Stimulated activated naive CD8-positive, alpha-beta T cell treated with anti-CD3 and anti-CD28 coated beads, Interleukin-15, Interleukin-2, amounts not matched to agents 100 ng/mL and 50 ng/mL, for 24 hours (primary cell): ENCODE measurements at regions not wholly inside any gene's neighbourhood (a gene's known extent, or its start where the extent isn't known, plus 50 kb on each side); places are given as distances from the start of the nearest gene placed in this dataset.
"Not testable (repeated sequence)": the region's sequence is repeated elsewhere in the genome, so short reads cannot be mapped to it uniquely, and the experiment has no call there.

Source experiments
- H3K27ac Mint-ChIP-seq: one replicate; pipeline ENCODE4 v1.8.0; 2021; ENCODE audit warnings: mild to moderate bottlenecking, mixed read lengths
- H3K27me3 Mint-ChIP-seq: one replicate; pipeline ENCODE4 v1.8.0; 2021; ENCODE audit warnings: mixed read lengths
- H3K36me3 Mint-ChIP-seq: one replicate; pipeline ENCODE4 v1.8.0; 2021; ENCODE audit warnings: low read depth, mixed read lengths
- H3K4me1 Mint-ChIP-seq: one replicate; pipeline ENCODE4 v1.8.0; 2021; ENCODE audit warnings: low read depth, mixed read lengths
- H3K4me3 Mint-ChIP-seq: one replicate; pipeline ENCODE4 v1.8.0; 2021; ENCODE audit warnings: mild to moderate bottlenecking, mixed read lengths
- H3K9me3 Mint-ChIP-seq: one replicate; pipeline ENCODE4 v1.8.0; 2021; ENCODE audit warnings: mixed read lengths

DNA sequence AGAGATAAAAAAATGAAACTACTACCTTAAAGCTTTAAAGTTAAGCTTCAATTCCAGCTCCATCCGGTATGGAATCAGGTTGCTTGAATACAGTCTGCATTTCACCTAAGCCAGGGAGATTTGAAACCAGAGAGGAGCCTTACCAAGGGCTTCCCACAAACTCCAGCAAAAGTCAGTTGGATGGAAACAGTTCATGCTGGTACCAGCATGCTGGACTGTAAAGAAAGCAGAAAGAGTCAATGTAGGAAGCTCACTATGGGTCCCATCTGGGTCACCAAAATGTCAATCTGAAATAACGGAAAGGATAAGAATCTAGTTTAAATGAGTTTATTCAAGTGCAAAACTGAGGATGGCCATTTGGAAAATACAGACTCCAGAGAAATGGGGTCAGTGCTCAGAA lies 65.3 kb downstream of the CDO1 start:
- no peaks in the 10 kb centered on the region for H3K9me3 Mint-ChIP-seq
- no peak overlapping the region for H3K27ac Mint-ChIP-seq
- no peaks in the 10 kb centered on the region for H3K4me1 Mint-ChIP-seq
- no peaks in the 10 kb centered on the region for H3K36me3 Mint-ChIP-seq
- no peak overlapping the region for H3K4me3 Mint-ChIP-seq
- peaks cover 41% of the 10 kb centered on the region for H3K27me3 Mint-ChIP-seq

DNA sequence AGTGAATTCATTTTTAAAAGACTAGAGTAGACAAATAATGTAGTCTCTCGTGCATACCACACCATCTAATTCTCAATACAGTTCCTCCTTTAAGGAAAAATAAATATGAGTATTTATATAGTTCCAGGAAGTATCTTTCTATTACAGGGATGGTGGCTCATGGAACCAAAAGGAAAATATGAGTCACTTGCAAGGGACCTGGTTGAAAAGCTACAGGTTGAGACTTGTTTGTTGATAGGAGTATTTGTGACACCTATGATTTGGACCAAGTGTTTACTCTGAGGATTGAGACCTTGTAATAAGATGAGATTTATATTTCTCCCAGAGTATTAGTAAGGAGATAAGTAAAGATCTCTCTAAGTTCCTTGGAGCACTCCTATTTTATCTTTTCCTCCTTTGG lies 67.4 kb downstream of the CDO1 start:
- Mint-ChIP-seq H3K4me1 (no peaks in the 10 kb centered on the region), H3K27me3 (peaks cover 37% of the 10 kb centered on the region), H3K4me3 (no peak overlapping the region), H3K27ac (no peak overlapping the region), H3K36me3 (no peaks in the 10 kb centered on the region), H3K9me3 (peaks cover 7% of the 10 kb centered on the region)

DNA sequence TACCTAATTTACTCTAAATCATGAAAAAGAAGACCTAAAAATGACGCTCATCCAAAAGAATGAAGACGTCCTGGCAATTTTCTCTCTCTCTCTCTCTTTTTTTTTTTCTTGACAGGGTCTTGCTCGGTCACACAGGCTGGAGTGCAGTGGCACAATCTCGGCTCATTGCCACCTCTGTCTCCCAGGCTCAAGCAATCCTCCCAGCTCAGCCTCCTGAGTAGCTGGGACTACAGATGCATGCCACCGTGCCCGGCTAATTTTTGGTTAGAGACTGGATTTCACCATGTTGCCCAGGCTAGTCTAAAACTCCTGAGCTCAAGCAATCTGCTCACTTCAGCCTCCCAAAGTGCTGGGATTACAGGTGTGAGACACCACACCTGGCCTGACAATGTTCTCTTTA lies 77.2 kb downstream of the CDO1 start:
- H3K27ac Mint-ChIP-seq, H3K36me3 Mint-ChIP-seq, H3K4me3 Mint-ChIP-seq: not testable (repeated sequence)
- peaks cover 33% of the 10 kb centered on the region for H3K4me1 Mint-ChIP-seq
- peaks cover 46% of the 10 kb centered on the region for H3K27me3 Mint-ChIP-seq
- H3K9me3 Mint-ChIP-seq = peaks cover 21% of the 10 kb centered on the region

DNA sequence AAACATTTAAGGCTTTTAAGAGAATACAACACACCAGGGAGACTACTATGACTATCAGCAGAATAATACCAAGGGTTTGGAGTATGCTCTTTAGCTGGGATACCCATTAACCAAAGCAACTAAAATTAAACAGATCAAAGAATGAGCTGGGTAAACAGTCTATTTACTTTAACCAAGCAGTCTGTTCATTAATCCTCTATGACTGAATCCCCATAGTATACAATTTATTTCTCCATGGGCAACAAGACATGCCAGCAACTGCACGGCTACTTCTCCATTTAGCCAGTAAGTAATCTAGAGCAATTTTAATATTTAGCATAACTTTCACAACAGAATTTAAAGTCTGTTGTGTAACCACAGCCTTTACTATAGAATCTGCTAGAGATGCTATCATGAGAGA lies 77.6 kb downstream of the CDO1 start:
- peaks cover 17% of the 10 kb centered on the region for H3K9me3 Mint-ChIP-seq
- peaks cover 33% of the 10 kb centered on the region for H3K4me1 Mint-ChIP-seq
- no peaks in the 10 kb centered on the region for H3K36me3 Mint-ChIP-seq
- peaks cover 48% of the 10 kb centered on the region for H3K27me3 Mint-ChIP-seq
- no peak overlapping the region for H3K4me3 Mint-ChIP-seq
- H3K27ac Mint-ChIP-seq = no peak overlapping the region

DNA sequence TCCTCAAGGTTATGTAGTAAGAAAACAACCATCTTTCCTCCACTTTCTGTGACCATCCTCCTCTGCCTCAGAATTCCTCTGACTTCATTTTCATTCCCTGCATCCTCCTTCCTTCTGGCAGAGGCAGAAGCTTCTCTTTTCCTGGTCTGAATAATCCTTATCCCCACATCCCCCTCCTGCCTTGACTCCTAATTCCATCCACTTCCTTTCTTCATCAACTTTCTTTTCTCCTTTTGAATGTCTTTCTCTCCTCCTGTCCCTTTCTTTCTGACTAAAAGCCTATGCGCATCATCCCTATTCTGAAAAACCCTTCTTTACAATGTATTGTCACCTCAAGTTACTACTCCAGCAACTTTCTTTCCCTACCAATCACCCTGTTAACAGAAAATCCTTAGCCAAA lies 79.0 kb downstream of the CDO1 start:
- Mint-ChIP-seq H3K9me3 (peaks cover 7% of the 10 kb centered on the region), H3K36me3 (no peaks in the 10 kb centered on the region), H3K4me1 (peaks cover 38% of the 10 kb centered on the region), H3K27ac (peak overlapping the region; percentile 70), H3K4me3 (no peak overlapping the region), H3K27me3 (peaks cover 61% of the 10 kb centered on the region)

DNA sequence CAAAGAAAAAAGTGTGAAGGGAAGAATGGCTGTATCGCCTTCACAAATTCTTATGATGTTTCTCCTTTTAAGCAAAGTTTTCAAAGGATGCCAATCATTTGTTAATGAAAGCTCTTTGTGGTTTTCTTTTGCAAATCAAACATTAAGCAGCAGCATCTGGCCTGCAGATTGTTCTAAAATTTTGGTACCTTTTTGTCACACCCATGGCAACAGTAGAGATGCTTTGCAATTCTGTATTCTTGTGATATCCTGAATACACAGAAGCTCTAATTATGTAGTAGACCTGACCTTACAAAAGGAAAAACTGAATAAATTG lies 79.8 kb downstream of the CDO1 start:
- no peak overlapping the region for H3K4me3 Mint-ChIP-seq
- no peaks in the 10 kb centered on the region for H3K36me3 Mint-ChIP-seq
- H3K9me3 Mint-ChIP-seq = peaks cover 7% of the 10 kb centered on the region
- peaks cover 54% of the 10 kb centered on the region for H3K27me3 Mint-ChIP-seq
- H3K27ac Mint-ChIP-seq = peak overlapping the region; percentile 33
- peaks cover 38% of the 10 kb centered on the region for H3K4me1 Mint-ChIP-seq

DNA sequence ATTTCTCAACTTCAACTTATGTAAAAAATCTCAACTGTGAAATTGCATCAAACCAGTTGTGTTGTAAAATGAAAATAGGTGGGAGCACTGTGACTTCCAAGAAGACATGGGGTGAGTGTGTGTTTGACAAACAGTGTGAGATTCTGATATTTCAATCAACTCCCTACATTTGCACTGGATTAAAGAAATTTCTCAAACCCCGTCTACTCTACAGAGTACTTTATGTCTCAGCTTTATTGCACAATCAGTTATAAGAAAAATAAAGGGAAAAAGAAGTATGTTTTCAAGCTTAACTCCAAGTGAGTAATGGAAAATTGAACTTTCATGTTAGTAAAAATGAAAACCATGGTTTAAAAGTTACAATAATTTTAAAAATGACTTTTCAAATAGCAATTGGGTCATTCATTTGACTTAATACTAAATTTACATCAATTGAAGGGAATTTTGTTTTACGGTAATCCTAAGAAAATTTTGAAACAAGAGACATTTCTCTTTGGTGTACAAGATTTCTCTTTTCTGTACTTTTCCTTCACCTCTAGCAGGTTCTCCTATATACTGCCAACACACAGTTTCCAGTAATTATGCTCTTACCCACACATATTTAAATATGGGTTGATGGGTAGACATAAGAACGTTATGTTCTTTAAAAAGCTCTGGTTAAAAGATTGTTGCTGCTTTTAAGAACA lies 80.3 kb downstream of the CDO1 start:
- Mint-ChIP-seq H3K36me3 (no peaks in the 10 kb centered on the region), H3K27me3 (peaks cover 49% of the 10 kb centered on the region), H3K9me3 (peaks cover 7% of the 10 kb centered on the region), H3K4me1 (peaks cover 38% of the 10 kb centered on the region), H3K4me3 (no peak overlapping the region), H3K27ac (peak overlapping the region; percentile 33)

DNA sequence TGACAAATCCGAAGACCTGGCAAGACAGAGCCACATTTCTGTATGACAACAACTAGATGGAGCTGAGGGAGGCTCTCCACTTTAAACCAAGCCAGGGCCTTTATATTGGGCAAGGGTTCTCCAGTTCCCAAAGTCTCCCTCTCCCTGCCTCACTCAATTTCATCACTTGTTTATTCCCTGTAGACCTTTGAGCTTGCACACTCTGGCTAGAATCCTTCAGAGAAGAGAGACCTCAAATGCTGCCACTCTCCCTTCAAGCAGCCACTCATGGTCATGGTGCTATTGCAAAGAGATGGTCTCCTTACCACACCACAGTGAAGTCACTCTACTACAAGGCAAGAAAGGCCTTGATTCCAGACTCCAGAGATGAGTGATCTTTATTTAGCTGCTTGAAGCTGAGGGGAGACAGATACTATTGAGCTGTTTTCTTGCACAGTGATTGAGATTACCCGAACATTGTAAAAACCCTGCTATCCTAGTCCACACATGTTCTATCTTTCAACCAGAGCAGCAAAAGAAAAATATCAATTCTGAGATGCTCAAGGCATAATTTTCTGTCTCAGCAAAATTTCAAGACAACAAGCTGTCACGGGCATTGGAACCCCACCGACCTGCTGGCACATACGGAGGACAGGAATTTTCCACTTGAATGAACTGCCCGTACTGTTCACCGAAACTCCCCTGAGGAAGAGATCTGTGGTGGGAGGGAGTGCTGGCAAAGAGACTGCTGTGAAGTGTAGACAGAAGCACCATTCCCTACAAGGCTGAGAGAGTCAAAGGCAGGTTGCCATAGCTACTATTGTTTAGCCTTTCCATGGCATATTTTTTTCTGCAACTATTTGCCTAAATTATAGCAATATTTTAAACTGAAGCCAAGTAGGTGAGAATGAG lies 81.1 kb downstream of the CDO1 start:
- peaks cover 6% of the 10 kb centered on the region for H3K9me3 Mint-ChIP-seq
- H3K36me3 Mint-ChIP-seq = no peaks in the 10 kb centered on the region
- peaks cover 38% of the 10 kb centered on the region for H3K4me1 Mint-ChIP-seq
- H3K27ac Mint-ChIP-seq = no peak overlapping the region
- H3K27me3 Mint-ChIP-seq = peaks cover 45% of the 10 kb centered on the region
- no peak overlapping the region for H3K4me3 Mint-ChIP-seq

DNA sequence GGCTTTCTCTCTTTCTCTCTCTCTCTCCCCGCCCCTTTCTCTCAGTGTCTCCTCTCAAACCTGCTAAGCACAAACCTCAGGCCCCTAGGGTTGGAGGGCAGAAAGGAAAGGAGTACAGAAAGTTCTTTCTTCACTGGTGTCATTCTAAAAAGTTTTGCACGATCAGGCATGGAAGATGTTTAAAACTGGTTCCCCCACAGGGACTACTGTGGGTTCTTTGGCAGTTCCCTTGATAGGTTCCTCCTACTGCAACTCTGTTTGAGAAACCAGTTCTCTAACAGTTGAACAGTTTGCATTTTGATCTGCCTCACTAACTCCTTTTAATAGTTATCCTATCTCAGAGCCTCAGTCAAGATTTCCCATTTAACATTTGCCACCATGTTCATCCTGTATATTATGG lies 82.9 kb downstream of the CDO1 start:
- Mint-ChIP-seq H3K4me1 (peaks cover 38% of the 10 kb centered on the region), H3K4me3 (no peak overlapping the region), H3K9me3 (no peaks in the 10 kb centered on the region), H3K27me3 (peaks cover 40% of the 10 kb centered on the region), H3K27ac (no peak overlapping the region), H3K36me3 (no peaks in the 10 kb centered on the region)

DNA sequence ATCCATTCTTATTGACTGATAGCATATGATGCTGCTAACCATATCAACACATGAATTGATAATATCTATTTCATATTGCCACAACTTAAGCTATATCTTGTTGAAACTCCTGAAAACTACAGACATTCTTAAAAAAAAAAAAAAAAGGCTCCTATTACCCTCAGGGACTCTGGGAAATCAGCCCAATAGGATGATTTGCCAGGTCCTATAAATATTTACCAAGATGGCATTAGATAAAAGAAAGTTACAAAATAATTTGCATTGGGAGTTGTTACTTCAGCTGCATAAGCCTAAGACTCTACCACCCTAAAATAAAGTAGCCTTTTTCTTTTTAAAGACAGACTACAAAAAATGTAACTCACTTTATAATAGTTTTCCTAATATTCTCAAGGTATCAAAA lies 84.4 kb downstream of the CDO1 start:
- Mint-ChIP-seq H3K9me3 (no peaks in the 10 kb centered on the region), H3K4me1 (peaks cover 30% of the 10 kb centered on the region), H3K27ac (no peak overlapping the region), H3K27me3 (peaks cover 30% of the 10 kb centered on the region), H3K36me3 (no peaks in the 10 kb centered on the region), H3K4me3 (no peak overlapping the region)

DNA sequence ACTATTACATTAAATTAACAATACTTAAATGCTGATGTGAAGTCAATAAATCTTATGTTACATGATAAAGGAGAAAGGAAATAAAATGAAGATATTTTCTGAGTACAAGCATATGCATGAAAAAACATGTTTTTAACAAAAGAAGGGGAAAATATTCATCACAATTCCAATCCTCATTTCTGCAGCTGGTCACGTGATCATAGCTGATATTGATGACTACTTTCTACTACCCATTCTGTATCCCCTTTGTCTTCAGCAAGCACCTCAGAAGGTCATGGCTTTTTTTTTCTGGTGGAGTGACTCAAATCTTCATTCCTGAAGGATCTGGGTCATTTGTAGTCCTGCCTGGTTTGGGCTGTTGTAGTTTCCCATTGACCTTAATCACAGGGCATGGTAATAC lies 90.9 kb downstream of the CDO1 start:
- Mint-ChIP-seq H3K27me3 (peaks cover 28% of the 10 kb centered on the region), H3K36me3 (no peaks in the 10 kb centered on the region), H3K27ac (no peak overlapping the region), H3K9me3 (no peaks in the 10 kb centered on the region), H3K4me3 (no peak overlapping the region), H3K4me1 (no peaks in the 10 kb centered on the region)

DNA sequence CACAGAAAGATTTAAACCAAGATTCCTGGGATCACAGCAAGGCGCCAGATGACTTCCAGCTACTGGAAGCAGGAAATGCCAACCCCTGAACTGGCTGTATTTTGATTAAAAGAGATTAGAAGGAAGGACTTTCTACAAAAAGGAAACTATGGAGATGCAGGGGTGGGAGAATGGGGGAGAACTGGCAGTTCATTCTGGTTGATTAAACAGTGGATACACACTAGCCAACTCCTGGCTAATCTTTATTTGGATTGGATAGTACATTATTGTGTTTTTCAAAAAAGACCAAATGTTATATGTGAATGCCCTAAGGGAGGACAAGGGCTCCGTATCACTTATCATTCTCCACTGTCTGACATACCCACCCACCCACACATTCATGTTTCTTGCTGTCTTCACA lies 93.2 kb downstream of the CDO1 start:
- H3K4me3 Mint-ChIP-seq = no peak overlapping the region
- H3K9me3 Mint-ChIP-seq = no peaks in the 10 kb centered on the region
- H3K36me3 Mint-ChIP-seq = no peaks in the 10 kb centered on the region

DNA sequence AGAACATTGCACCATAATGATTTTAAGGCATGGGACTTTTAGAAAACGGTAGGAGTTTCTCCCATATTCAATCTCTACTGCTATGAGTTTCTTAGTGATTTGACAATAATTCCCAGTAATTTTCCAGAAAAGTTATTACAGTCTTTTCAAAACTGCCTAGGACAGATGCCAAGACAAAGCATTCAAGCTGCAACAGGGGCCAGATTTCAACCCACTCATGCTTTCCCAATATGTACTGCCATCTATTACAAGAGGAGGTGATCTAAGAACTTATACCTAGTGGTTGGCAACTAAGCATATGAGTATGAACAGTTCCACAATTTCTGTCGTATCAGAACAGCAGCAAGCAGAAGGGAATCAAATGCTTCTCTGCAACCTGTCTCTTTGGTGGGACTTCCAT lies 95.1 kb upstream of the TMED7 start:
- Mint-ChIP-seq H3K27me3 (peaks cover 33% of the 10 kb centered on the region), H3K36me3 (no peaks in the 10 kb centered on the region), H3K9me3 (no peaks in the 10 kb centered on the region), H3K27ac (no peak overlapping the region), H3K4me3 (no peak overlapping the region), H3K4me1 (no peaks in the 10 kb centered on the region)

More for the DNA sequence above, 93.2 kb downstream of the CDO1 start:
- Mint-ChIP-seq H3K27me3 (peaks cover 30% of the 10 kb centered on the region), H3K4me1 (no peaks in the 10 kb centered on the region), H3K27ac (no peak overlapping the region)

DNA sequence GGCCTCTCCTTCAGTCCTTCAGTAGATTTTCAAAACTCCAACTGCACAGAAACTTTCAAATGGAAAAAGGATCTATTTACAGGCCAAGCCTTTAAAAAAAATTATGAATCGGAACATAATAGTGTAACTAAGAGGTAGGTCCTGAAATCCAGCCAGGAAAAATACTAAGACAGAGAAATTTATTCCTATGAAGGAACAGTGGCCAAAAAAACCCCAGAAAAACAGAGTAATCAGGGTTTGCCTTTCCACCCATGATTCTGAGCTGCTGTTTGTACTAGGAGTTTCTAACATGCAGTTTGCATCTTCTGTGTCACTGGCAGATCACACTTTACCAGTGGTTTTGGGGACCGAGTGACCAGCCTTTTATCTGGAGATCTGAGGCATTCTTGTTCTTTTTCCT lies 93.1 kb upstream of the TMED7 start:
- Mint-ChIP-seq H3K4me1 (no peaks in the 10 kb centered on the region), H3K4me3 (no peak overlapping the region), H3K36me3 (no peaks in the 10 kb centered on the region), H3K27me3 (peaks cover 25% of the 10 kb centered on the region), H3K9me3 (no peaks in the 10 kb centered on the region), H3K27ac (no peak overlapping the region)

DNA sequence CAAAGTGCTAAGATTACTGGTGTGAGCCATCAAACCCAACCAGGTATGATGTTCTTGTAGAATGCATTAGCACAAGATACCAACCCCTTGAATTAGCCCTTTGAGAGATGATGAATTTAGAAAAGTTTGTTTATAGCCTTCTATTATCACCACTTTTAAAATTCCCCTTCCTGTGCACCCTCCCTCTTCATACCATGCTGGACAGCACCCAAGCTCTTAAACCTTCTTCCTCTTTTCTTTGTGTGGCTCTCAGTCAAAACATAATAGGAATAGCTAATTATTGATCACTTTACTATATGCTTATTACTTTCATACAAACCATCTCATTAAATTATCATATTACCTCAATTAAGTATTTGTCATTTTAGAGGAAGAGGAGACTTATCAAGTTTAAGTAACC lies 87.6 kb upstream of the TMED7 start:
- Mint-ChIP-seq H3K36me3 (no peaks in the 10 kb centered on the region), H3K27me3 (peaks cover 45% of the 10 kb centered on the region), H3K27ac (no peak overlapping the region), H3K9me3 (peaks cover 12% of the 10 kb centered on the region), H3K4me3 (no peak overlapping the region), H3K4me1 (no peaks in the 10 kb centered on the region)

DNA sequence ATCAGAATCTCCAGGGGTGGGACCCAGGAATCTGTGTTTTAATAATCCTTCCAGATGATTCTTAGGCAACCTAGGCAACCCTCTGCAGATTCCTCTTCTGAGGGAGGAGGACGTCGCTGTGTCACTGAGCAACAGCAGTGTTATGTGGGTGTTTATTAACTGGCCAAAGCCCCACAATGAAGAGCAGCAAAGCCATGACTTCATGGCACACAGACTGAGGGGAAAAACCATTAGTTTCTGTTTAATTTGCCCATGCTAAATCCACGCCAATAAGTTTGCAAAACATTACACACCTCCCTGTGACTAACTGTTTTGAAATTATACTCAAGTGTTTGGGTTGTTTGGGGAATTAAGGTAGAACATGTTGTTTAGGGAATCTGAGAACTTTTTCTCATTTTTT lies 83.7 kb upstream of the TMED7 start:
- Mint-ChIP-seq H3K4me1 (no peaks in the 10 kb centered on the region), H3K4me3 (no peak overlapping the region), H3K27me3 (peaks cover 41% of the 10 kb centered on the region), H3K36me3 (no peaks in the 10 kb centered on the region), H3K9me3 (peaks cover 12% of the 10 kb centered on the region), H3K27ac (no peak overlapping the region)
